C4-2B (cell line): ENCODE measurements at regions not wholly inside any gene's neighbourhood (a gene's known extent, or its start where the extent isn't known, plus 50 kb on each side); places are given as distances from the start of the nearest gene placed in this dataset.
"Not testable (repeated sequence)": the region's sequence is repeated elsewhere in the genome, so short reads cannot be mapped to it uniquely, and the experiment has no call there.

Experiments used
- CTCF ChIP-seq: fragments of 450-650 bp; conservative IDR thresholded peaks from 2 replicates; pipeline ENCODE4 v1.5.1; 2017; ENCODE audit warnings: mild to moderate bottlenecking
- ZFX ChIP-seq: fragments of 450-650 bp; IDR thresholded peaks from 2 replicates; pipeline ENCODE4 v1.6.1; 2017

DNA sequence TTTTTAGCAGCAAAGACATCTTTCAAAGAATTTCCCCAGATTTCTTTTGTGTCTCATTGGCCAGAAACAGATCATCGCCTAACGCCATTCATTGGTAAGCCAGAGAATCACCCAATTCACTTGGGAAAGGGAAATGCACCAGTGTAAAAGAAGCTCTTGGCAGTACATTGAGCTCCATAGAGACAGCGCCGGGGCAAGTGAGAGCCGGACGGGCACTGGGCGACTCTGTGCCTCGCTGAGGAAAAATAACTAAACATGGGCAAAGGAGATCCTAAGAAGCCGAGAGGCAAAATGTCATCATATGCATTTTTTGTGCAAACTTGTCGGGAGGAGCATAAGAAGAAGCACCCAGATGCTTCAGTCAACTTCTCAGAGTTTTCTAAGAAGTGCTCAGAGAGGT, 630.6 kb upstream of the ZNF385D start:
- TF ChIP-seq CTCF, ZFX: not testable (repeated sequence)
